Pancreas (tissue), 10 donors: ENCODE measurements at regions not wholly inside any gene's neighbourhood (a gene's known extent, or its start where the extent isn't known, plus 50 kb on each side); places are given as distances from the start of the nearest gene placed in this dataset.
"Not testable (repeated sequence)": the region's sequence is repeated elsewhere in the genome, so short reads cannot be mapped to it uniquely, and the experiment has no call there.

Experiments used
- ATAC-seq, 4 donors: fragments of 200-7000 bp; cut with Tn5 transposase; one replicate each; pipeline versions ENCODE4 v1.8.0 to v1.9.1; 2020; ENCODE audit warnings: mild to moderate bottlenecking in 4 of 4, moderate library complexity in 4 of 4
- DNase-seq, 6 donors: peaks; one replicate each; pipeline ENCODE4 v3.0.0-alpha.2; 2020
- FAIRE-seq: peaks from 2 replicates; lab custom pipeline; 2012; peaks lifted over from hg19 to GRCh38; lab: Jason Lieb, UNC
- H3K27ac ChIP-seq, 4 donors: fragments of 200-600 bp; sonication (generic); 1 replicate in 3 of 4; 2 replicates in 1 of 4; pipeline versions ENCODE4 v1.5.0 to v1.8.0; 2020
- H3K27me3 ChIP-seq, 4 donors: fragments of 200-600 bp; one replicate each; pipeline ENCODE4 v1.8.0; 2021
- H3K36me3 ChIP-seq, 3 donors: fragments of 200-600 bp; sonication (generic) in 1 of 3; one replicate each; pipeline versions ENCODE4 v1.5.0 to v1.8.0; 2020 to 2021
- H3K4me1 ChIP-seq, 3 donors: fragments of 200-600 bp; one replicate each; pipeline ENCODE4 v1.8.0; 2021
- H3K4me3 ChIP-seq, 4 donors: fragments of 200-600 bp; sonication (generic) in 2 of 4; one replicate each; pipeline versions ENCODE4 v1.5.0 to v1.8.0; 2020 to 2021
- H3K9me3 ChIP-seq, 4 donors: fragments of 200-600 bp; one replicate each; pipeline ENCODE4 v1.8.0; 2021
- CTCF ChIP-seq, 4 donors: fragments of 200-600 bp; sonication (generic) in 3 of 4; IDR thresholded peaks; one replicate each; pipeline versions ENCODE4 v1.5.0 to v1.8.0; 2021; ENCODE audit warnings: antibody characterized with exemption in 4 of 4
- WGBS, 2 donors: extraction: QIAGEN DNeasy Blood & Tissue Kit; methylation state at CpG; one replicate each; pipeline ENCODE4 v1.1.7; 2013; 5-methylcytosine and 5-hydroxymethylcytosine counted together
- intact Hi-C, 3 donors: fragments of 100-400 bp; cut with DNase I; formaldehyde crosslinking; loops; one replicate each; pipeline versions ENCODE4 v1.11.1 to v1.14.2; 2022
- donor health status: healthy with polysubstance abuse.
- donor health status: DM: no; HTN: no; CAD: no; lungs with moderate emphysema.
- donor health status: DM: no; HTN: no; CAD: no.
- donor health status: control.
- donor health status: control.
- donor health status: Bipolar disorder and iron deficiency.
- donor health status: DM: yes; HTN: yes; CAD: no.
- donor health status: DM: no; HTN: no; CAD: no.
- donor health status: DM: no; HTN: no; CAD: no.
- donor health status: DM: yes; HTN: yes; CAD: no.

- no peak for FAIRE-seq
- intact Hi-C loops, result no loop called here
- WGBS, 2 donors, result 62 to 64% methylated on average over 2 of the region's 2 CpGs
Measured at GRCh38 chr10:64765498-64765897, 1244.3 kb downstream of the REEP3 start.

GRCh38 chr10:64771253-64772050 lies 1250.3 kb downstream of the REEP3 start:
- TF ChIP-seq CTCF (IDR thresholded peaks at IDR 0.05), result no peak
- H3K4me1 ChIP-seq, result no peaks in the 10 kb centered on the region
- FAIRE-seq (no peak), ATAC-seq (no peak), DNase-seq (no peak)
- no peak overlapping the region for H3K4me3 ChIP-seq
- no peak overlapping the region for H3K27ac ChIP-seq
- no peaks in the 10 kb centered on the region for H3K9me3 ChIP-seq
- H3K36me3 ChIP-seq, result no peaks in the 10 kb centered on the region
- intact Hi-C loops, result no loop called here
- H3K27me3 ChIP-seq, result no peaks in the 10 kb centered on the region
- 66 to 75% methylated on average over 4 of the region's 4 CpGs for WGBS, 2 donors

More at GRCh38 chr10:64765498-64765897, 1244.3 kb downstream of the REEP3 start:
- Histone ChIP-seq H3K27ac (no peak overlapping the region), H3K4me3 (no peak overlapping the region), H3K4me1 (no peaks in the 10 kb centered on the region), H3K9me3 (no peaks in the 10 kb centered on the region), H3K27me3 (no peaks in the 10 kb centered on the region), H3K36me3 (no peaks in the 10 kb centered on the region)
- DNase-seq, result no peak
- no peak for TF ChIP-seq CTCF (IDR thresholded peaks at IDR 0.05)
- ATAC-seq, result no peak

- intact Hi-C loops, result no loop called here
- FAIRE-seq, result no peak
- Histone ChIP-seq H3K27ac (no peak overlapping the region), H3K9me3 (no peaks in the 10 kb centered on the region), H3K4me3 (no peak overlapping the region), H3K27me3 (no peaks in the 10 kb centered on the region), H3K4me1 (no peaks in the 10 kb centered on the region), H3K36me3 (no peaks in the 10 kb centered on the region)
- no peak for ATAC-seq
- no peak for DNase-seq
- no peak for TF ChIP-seq CTCF (IDR thresholded peaks at IDR 0.05)
- WGBS, 2 donors, result 87 to 91% methylated on average over 1 of the region's 1 CpG
Measured at GRCh38 chr10:64773357-64773756, 1252.2 kb downstream of the REEP3 start.

- WGBS, 2 donors, result 80 to 90% methylated on average over 7 of the region's 7 CpGs
- H3K4me3 ChIP-seq, H3K27ac ChIP-seq, DNase-seq, H3K4me1 ChIP-seq, H3K36me3 ChIP-seq, H3K9me3 ChIP-seq, intact Hi-C loops, FAIRE-seq, ATAC-seq, H3K27me3 ChIP-seq: not testable (repeated sequence)
Measured at GRCh38 chr10:64784451-64784850, 1263.2 kb downstream of the REEP3 start.

- Histone ChIP-seq H3K36me3 (no peaks in the 10 kb centered on the region), H3K27me3 (no peaks in the 10 kb centered on the region), H3K4me1 (no peaks in the 10 kb centered on the region), H3K27ac (no peak overlapping the region), H3K9me3 (no peaks in the 10 kb centered on the region), H3K4me3 (no peak overlapping the region)
- FAIRE-seq (no peak), DNase-seq (no peak), ATAC-seq (no peak)
- TF ChIP-seq CTCF (IDR thresholded peaks at IDR 0.05), result no peak
- 70 to 77% methylated on average over 3 of the region's 3 CpGs for WGBS, 2 donors
- intact Hi-C loops, result no loop called here
Measured at GRCh38 chr10:64785816-64786215, 1264.6 kb downstream of the REEP3 start.
